Esophagus muscularis mucosa (tissue), 4 donors: ENCODE measurements at regions not wholly inside any gene's neighbourhood (a gene's known extent, or its start where the extent isn't known, plus 50 kb on each side); places are given as distances from the start of the nearest gene placed in this dataset.
"Not testable (repeated sequence)": the region's sequence is repeated elsewhere in the genome, so short reads cannot be mapped to it uniquely, and the experiment has no call there.

Experiments used
- DNase-seq: peaks from one replicate; pipeline ENCODE4 v3.0.0-alpha.2; 2017; ENCODE audit errors: extremely low spot score
- H3K27ac ChIP-seq, 4 donors: fragments of 200-600 bp; sonication (generic); replicated peaks in 1 of 4; 1 replicate in 3 of 4; 2 replicates in 1 of 4; pipeline ENCODE4 v1.5.1; 2016 to 2019; ENCODE audit warnings: mild to moderate bottlenecking in 1 of 4
- H3K27me3 ChIP-seq, 4 donors: fragments of 200-600 bp; sonication (generic); one replicate each; pipeline versions ENCODE4 v1.5.1 to v1.6.0; 2016 to 2019
- H3K36me3 ChIP-seq, 4 donors: fragments of 200-600 bp; sonication (generic); one replicate each; pipeline ENCODE4 v1.5.1; 2016 to 2019
- H3K4me1 ChIP-seq, 4 donors: fragments of 200-600 bp; sonication (generic); one replicate each; pipeline ENCODE4 v1.5.1; 2016 to 2019
- H3K4me3 ChIP-seq, 4 donors: fragments of 200-600 bp; sonication (generic); 1 replicate in 2 of 4; 2 replicates in 2 of 4; pipeline ENCODE4 v1.5.1; 2016 to 2019; ENCODE audit warnings: mild to moderate bottlenecking in 4 of 4, moderate library complexity in 1 of 4
- H3K9me3 ChIP-seq, 4 donors: fragments of 200-600 bp; sonication (generic); 1 replicate in 3 of 4; 2 replicates in 1 of 4; pipeline ENCODE4 v1.5.1; 2016 to 2019
- CTCF ChIP-seq, 3 experiments: fragments of 200-600 bp in 2 of 3; fragments of 450-650 bp in 1 of 3; sonication (generic) in 2 of 3; IDR thresholded peaks; one replicate each; pipeline ENCODE4 v1.5.1; 2017 to 2019; ENCODE audit warnings: antibody characterized with exemption in 3 of 3, mild to moderate bottlenecking in 2 of 3, moderate library complexity in 1 of 3
- EP300 ChIP-seq: sonication (generic); formaldehyde crosslinking; IDR thresholded peaks from one replicate; pipeline ENCODE4 v1.6.1; 2017; ENCODE audit warnings: antibody characterized with exemption
- POLR2A ChIP-seq: fragments of 450-650 bp; IDR thresholded peaks from one replicate; pipeline ENCODE4 v1.6.1; 2017; ENCODE audit warnings: antibody characterized with exemption, moderate library complexity, mild to moderate bottlenecking, low read depth
- POLR2AphosphoS5 ChIP-seq, 2 donors: sonication (generic); formaldehyde crosslinking; IDR thresholded peaks; one replicate each; pipeline ENCODE4 v1.6.1; 2017; ENCODE audit warnings: antibody characterized with exemption in 2 of 2
- WGBS: methylation state at CpG from one replicate; pipeline ENCODE4 v1.1.5; 2018; 5-methylcytosine and 5-hydroxymethylcytosine counted together
- intact Hi-C: fragments of 100-400 bp; cut with DNase I; formaldehyde crosslinking; loops from one replicate; pipeline ENCODE4 v1.15.1; 2023

- Histone ChIP-seq H3K27ac (no peak overlapping the region), H3K4me1 (no peaks in the 10 kb centered on the region), H3K27me3 (peaks cover 0 to 16% (median 0%) of the 10 kb centered on the region in 4 donors), H3K4me3 (no peak overlapping the region), H3K36me3 (no peaks in the 10 kb centered on the region), H3K9me3 (no peaks in the 10 kb centered on the region)
- intact Hi-C loops, result no loop called here
- no peak for DNase-seq
- WGBS, result 66% methylated on average over 8 of the region's 8 CpGs
- no peak for TF ChIP-seq EP300
- no peak for TF ChIP-seq CTCF (IDR thresholded peaks at IDR 0.05)
- no peak for TF ChIP-seq POLR2A
- TF ChIP-seq POLR2AphosphoS5 (IDR thresholded peaks at IDR 0.05), result no peak
Observed at GRCh38 chr17:27088767-27089078, 205.2 kb upstream of the WSB1 start.

GRCh38 chr17:27089079-27089928 lies 204.6 kb upstream of the WSB1 start:
- intact Hi-C loops, H3K4me1 ChIP-seq, H3K27ac ChIP-seq, DNase-seq, H3K9me3 ChIP-seq, H3K36me3 ChIP-seq, H3K4me3 ChIP-seq: not testable (repeated sequence)
- H3K27me3 ChIP-seq, result peaks cover 0 to 16% (median 0%) of the 10 kb centered on the region in 4 donors
- 64% methylated on average over 24 of the region's 29 CpGs for WGBS

- Histone ChIP-seq H3K4me1 (no peaks in the 10 kb centered on the region), H3K9me3 (no peaks in the 10 kb centered on the region), H3K27me3 (peaks cover 0 to 16% (median 0%) of the 10 kb centered on the region in 4 donors), H3K36me3 (no peaks in the 10 kb centered on the region), H3K27ac (no peak overlapping the region), H3K4me3 (no peak overlapping the region)
- no peak for TF ChIP-seq POLR2AphosphoS5 (IDR thresholded peaks at IDR 0.05)
- no peak for TF ChIP-seq POLR2A
- no peak for TF ChIP-seq CTCF (IDR thresholded peaks at IDR 0.05)
- no peak for TF ChIP-seq EP300
- no peak for DNase-seq
- intact Hi-C loops, result no loop called here
- WGBS, result no CpG with 5 or more reads among the region's 1 CpG
Observed at GRCh38 chr17:27089929-27090247, 204.0 kb upstream of the WSB1 start.

GRCh38 chr17:27090450-27091042 lies 203.4 kb upstream of the WSB1 start:
- intact Hi-C loops, H3K27ac ChIP-seq, H3K4me3 ChIP-seq, H3K9me3 ChIP-seq, H3K36me3 ChIP-seq, H3K4me1 ChIP-seq, DNase-seq: not testable (repeated sequence)
- peaks cover 0 to 16% (median 0%) of the 10 kb centered on the region in 4 donors for H3K27me3 ChIP-seq
- 86% methylated on average over 3 of the region's 10 CpGs for WGBS

- H3K27me3 ChIP-seq, result peaks cover 0 to 16% (median 0%) of the 10 kb centered on the region in 4 donors
- intact Hi-C loops, result no loop called here
- H3K4me3 ChIP-seq, result no peak overlapping the region
- no peaks in the 10 kb centered on the region for H3K36me3 ChIP-seq
- no peak overlapping the region for H3K27ac ChIP-seq
- no peak for DNase-seq
- 71% methylated on average over 11 of the region's 11 CpGs for WGBS
- TF ChIP-seq EP300 (no peak), POLR2AphosphoS5 (IDR thresholded peaks at IDR 0.05) (no peak), CTCF (IDR thresholded peaks at IDR 0.05) (no peak)
- no peaks in the 10 kb centered on the region for H3K9me3 ChIP-seq
- no peaks in the 10 kb centered on the region for H3K4me1 ChIP-seq
Observed at GRCh38 chr17:27091043-27091497, 202.8 kb upstream of the WSB1 start.

GRCh38 chr17:27094179-27094578 lies 199.7 kb upstream of the WSB1 start:
- DNase-seq, H3K36me3 ChIP-seq, intact Hi-C loops, H3K4me3 ChIP-seq, H3K27ac ChIP-seq, H3K9me3 ChIP-seq, H3K4me1 ChIP-seq: not testable (repeated sequence)
- peaks cover 0 to 12% (median 0%) of the 10 kb centered on the region in 4 donors for H3K27me3 ChIP-seq
- 92% methylated on average over 1 of the region's 1 CpG for WGBS

GRCh38 chr17:27095821-27096220 lies 198.1 kb upstream of the WSB1 start:
- H3K27ac ChIP-seq, intact Hi-C loops, H3K4me3 ChIP-seq, DNase-seq, H3K36me3 ChIP-seq, H3K9me3 ChIP-seq, H3K27me3 ChIP-seq, H3K4me1 ChIP-seq: not testable (repeated sequence)
- WGBS, result 91% methylated on average over 4 of the region's 4 CpGs

- intact Hi-C loops, H3K9me3 ChIP-seq, DNase-seq, H3K4me1 ChIP-seq, H3K27me3 ChIP-seq, H3K27ac ChIP-seq, H3K4me3 ChIP-seq, H3K36me3 ChIP-seq: not testable (repeated sequence)
- WGBS, result 86% methylated on average over 2 of the region's 2 CpGs
Observed at GRCh38 chr17:27099266-27099665, 194.6 kb upstream of the WSB1 start.

- H3K27me3 ChIP-seq, H3K36me3 ChIP-seq, intact Hi-C loops, DNase-seq, H3K27ac ChIP-seq, H3K9me3 ChIP-seq, H3K4me1 ChIP-seq, H3K4me3 ChIP-seq: not testable (repeated sequence)
- 90% methylated on average over 21 of the region's 31 CpGs for WGBS
Observed at GRCh38 chr17:27104605-27105221, 189.2 kb upstream of the WSB1 start.
